ENCODE measurements at regions not wholly inside any gene's neighbourhood (a gene's known extent, or its start where the extent isn't known, plus 50 kb on each side); places are given as distances from the start of the nearest gene placed in this dataset.

DNA sequence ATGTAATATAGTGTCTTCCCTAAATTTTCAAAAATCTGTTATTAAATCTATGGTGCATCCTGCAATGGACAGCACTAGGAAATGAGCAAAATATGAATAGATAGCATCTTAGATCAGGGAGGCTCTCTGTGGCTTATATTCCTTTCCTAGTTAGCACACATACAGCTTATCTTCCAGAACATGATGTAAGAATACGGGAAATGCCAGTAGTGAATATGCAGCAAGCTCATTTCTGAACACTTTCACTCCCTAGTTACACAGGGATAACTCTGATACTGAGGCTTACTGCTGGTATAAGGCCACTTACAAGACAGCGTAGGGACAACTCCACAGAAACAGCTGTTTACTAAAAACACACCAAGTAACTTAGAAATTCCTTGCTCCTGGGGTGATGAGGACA is 297.3 kb upstream of the SMARCA2 start:
- TF ChIP-seq MYC (IDR thresholded peaks at IDR 0.05; ENCODE audit: borderline replicate concordance, low read length) (no peak), SMC3 (IDR thresholded peaks at IDR 0.05) (no peak), ZC3H11A (IDR thresholded peaks at IDR 0.05) (no peak), POLR2A (IDR thresholded peaks at IDR 0.05; ENCODE audit: low read length) (no peak), RAD21 (conservative IDR thresholded peaks at IDR 0.05 in 1 of 2, IDR thresholded peaks at IDR 0.05 in 1 of 2) (no peak)
- TF ChIP-seq, protein P1, sequence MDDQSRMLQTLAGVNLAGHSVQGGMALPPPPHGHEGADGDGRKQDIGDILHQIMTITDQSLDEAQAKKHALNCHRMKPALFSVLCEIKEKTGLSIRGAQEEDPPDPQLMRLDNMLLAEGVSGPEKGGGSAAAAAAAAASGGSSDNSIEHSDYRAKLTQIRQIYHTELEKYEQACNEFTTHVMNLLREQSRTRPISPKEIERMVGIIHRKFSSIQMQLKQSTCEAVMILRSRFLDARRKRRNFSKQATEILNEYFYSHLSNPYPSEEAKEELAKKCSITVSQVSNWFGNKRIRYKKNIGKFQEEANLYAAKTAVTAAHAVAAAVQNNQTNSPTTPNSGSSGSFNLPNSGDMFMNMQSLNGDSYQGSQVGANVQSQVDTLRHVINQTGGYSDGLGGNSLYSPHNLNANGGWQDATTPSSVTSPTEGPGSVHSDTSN (IDR thresholded peaks at IDR 0.05), result no peak
- TF ChIP-seq, protein P2, sequence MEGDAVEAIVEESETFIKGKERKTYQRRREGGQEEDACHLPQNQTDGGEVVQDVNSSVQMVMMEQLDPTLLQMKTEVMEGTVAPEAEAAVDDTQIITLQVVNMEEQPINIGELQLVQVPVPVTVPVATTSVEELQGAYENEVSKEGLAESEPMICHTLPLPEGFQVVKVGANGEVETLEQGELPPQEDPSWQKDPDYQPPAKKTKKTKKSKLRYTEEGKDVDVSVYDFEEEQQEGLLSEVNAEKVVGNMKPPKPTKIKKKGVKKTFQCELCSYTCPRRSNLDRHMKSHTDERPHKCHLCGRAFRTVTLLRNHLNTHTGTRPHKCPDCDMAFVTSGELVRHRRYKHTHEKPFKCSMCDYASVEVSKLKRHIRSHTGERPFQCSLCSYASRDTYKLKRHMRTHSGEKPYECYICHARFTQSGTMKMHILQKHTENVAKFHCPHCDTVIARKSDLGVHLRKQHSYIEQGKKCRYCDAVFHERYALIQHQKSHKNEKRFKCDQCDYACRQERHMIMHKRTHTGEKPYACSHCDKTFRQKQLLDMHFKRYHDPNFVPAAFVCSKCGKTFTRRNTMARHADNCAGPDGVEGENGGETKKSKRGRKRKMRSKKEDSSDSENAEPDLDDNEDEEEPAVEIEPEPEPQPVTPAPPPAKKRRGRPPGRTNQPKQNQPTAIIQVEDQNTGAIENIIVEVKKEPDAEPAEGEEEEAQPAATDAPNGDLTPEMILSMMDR (IDR thresholded peaks at IDR 0.05), result no peak
- TF ChIP-seq, protein P3, sequence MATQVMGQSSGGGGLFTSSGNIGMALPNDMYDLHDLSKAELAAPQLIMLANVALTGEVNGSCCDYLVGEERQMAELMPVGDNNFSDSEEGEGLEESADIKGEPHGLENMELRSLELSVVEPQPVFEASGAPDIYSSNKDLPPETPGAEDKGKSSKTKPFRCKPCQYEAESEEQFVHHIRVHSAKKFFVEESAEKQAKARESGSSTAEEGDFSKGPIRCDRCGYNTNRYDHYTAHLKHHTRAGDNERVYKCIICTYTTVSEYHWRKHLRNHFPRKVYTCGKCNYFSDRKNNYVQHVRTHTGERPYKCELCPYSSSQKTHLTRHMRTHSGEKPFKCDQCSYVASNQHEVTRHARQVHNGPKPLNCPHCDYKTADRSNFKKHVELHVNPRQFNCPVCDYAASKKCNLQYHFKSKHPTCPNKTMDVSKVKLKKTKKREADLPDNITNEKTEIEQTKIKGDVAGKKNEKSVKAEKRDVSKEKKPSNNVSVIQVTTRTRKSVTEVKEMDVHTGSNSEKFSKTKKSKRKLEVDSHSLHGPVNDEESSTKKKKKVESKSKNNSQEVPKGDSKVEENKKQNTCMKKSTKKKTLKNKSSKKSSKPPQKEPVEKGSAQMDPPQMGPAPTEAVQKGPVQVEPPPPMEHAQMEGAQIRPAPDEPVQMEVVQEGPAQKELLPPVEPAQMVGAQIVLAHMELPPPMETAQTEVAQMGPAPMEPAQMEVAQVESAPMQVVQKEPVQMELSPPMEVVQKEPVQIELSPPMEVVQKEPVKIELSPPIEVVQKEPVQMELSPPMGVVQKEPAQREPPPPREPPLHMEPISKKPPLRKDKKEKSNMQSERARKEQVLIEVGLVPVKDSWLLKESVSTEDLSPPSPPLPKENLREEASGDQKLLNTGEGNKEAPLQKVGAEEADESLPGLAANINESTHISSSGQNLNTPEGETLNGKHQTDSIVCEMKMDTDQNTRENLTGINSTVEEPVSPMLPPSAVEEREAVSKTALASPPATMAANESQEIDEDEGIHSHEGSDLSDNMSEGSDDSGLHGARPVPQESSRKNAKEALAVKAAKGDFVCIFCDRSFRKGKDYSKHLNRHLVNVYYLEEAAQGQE (IDR thresholded peaks at IDR 0.05), result no peak
- TF ChIP-seq, protein P4, sequence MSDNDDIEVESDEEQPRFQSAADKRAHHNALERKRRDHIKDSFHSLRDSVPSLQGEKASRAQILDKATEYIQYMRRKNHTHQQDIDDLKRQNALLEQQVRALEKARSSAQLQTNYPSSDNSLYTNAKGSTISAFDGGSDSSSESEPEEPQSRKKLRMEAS (IDR thresholded peaks at IDR 0.05), result no peak

Measured in A549 (cell line).